WERI-Rb-1 (cell line): ENCODE measurements at regions not wholly inside any gene's neighbourhood (a gene's known extent, or its start where the extent isn't known, plus 50 kb on each side); places are given as distances from the start of the nearest gene placed in this dataset.

Experiments used
- DNase-seq: peaks from one replicate; pipeline ENCODE4 v3.0.0-alpha.2; 2020
- H3K27ac ChIP-seq: fragments of 250-450 bp; sonication (Bioruptor Pico); 2 replicates; pipeline ENCODE4 v1.5.1; 2020; ENCODE audit warnings: mild to moderate bottlenecking, moderate library complexity
- H3K27me3 ChIP-seq: fragments of 250-450 bp; sonication (Bioruptor Pico); 2 replicates; pipeline ENCODE4 v1.5.1; 2021; ENCODE audit warnings: mild to moderate bottlenecking, low read depth, moderate library complexity; ENCODE audit not compliant: insufficient read depth, severe bottlenecking
- H3K36me3 ChIP-seq: fragments of 250-450 bp; sonication (Bioruptor Pico); 2 replicates; pipeline ENCODE4 v1.5.1; 2020; ENCODE audit warnings: mild to moderate bottlenecking, moderate library complexity
- H3K4me3 ChIP-seq: 2 replicates; pipeline ENCODE4 v1.5.1; 2011; ENCODE audit warnings: low read depth, mild to moderate bottlenecking, control low read depth, low read length
- H3K9me3 ChIP-seq: fragments of 250-450 bp; sonication (Bioruptor Pico); 2 replicates; pipeline ENCODE4 v1.5.1; 2021; ENCODE audit warnings: mild to moderate bottlenecking, moderate library complexity; ENCODE audit not compliant: severe bottlenecking
- TF ChIP-seq, protein P1 (sequence below): IDR thresholded peaks from 2 replicates; pipeline ENCODE4 v1.5.1; 2011; ENCODE audit warnings: low read depth, mild to moderate bottlenecking, control low read depth, inconsistent platforms, low read length

DNA sequence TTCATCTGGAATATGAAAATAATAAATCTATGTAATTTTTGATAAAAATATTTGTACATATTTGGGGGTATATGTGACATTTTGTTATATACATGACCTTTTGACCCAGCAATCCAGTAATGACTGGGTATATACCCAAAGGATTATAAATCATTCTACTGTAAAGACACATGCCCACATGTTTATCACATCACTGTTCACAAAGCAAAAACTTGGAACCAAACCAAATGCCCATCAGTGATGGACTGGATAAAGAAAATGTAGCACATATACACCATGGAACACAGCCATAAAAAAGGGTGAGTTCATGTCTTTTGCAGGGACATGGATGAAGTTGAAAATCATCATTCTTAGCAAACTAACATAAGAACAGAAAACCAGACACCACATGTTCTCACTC lies 472.1 kb upstream of the DDX18 start:
- Histone ChIP-seq H3K4me3 (no peak overlapping the region), H3K27me3 (peaks cover 50% of the 10 kb centered on the region), H3K27ac (no peak overlapping the region), H3K36me3 (no peaks in the 10 kb centered on the region), H3K9me3 (no peaks in the 10 kb centered on the region)
- DNase-seq, result no peak
- TF ChIP-seq, protein P1, sequence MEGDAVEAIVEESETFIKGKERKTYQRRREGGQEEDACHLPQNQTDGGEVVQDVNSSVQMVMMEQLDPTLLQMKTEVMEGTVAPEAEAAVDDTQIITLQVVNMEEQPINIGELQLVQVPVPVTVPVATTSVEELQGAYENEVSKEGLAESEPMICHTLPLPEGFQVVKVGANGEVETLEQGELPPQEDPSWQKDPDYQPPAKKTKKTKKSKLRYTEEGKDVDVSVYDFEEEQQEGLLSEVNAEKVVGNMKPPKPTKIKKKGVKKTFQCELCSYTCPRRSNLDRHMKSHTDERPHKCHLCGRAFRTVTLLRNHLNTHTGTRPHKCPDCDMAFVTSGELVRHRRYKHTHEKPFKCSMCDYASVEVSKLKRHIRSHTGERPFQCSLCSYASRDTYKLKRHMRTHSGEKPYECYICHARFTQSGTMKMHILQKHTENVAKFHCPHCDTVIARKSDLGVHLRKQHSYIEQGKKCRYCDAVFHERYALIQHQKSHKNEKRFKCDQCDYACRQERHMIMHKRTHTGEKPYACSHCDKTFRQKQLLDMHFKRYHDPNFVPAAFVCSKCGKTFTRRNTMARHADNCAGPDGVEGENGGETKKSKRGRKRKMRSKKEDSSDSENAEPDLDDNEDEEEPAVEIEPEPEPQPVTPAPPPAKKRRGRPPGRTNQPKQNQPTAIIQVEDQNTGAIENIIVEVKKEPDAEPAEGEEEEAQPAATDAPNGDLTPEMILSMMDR, result no peak

DNA sequence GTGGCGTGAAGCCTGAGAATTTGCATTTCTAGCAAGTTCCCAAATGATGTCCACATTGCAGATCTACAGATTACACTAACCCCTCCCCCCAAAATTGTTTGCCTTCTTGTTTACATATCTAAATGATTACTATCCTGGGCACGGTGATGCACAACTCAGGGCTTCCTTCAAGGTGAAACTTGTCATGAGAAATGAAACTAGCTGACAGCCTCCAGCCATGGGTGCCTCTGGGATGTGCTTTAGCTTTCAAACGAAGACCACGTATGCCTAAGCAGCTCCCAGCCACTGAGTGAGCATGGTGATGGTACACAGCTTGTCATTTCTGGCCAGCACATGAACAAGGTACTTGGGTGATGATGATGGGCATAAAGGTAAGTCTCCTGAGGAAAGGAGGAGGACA lies 464.8 kb upstream of the DDX18 start:
- Histone ChIP-seq H3K4me3 (no peak overlapping the region), H3K27me3 (peaks cover 73% of the 10 kb centered on the region), H3K36me3 (no peaks in the 10 kb centered on the region), H3K27ac (no peak overlapping the region), H3K9me3 (no peaks in the 10 kb centered on the region)
- DNase-seq, result no peak
- TF ChIP-seq, protein P1, result no peak

DNA sequence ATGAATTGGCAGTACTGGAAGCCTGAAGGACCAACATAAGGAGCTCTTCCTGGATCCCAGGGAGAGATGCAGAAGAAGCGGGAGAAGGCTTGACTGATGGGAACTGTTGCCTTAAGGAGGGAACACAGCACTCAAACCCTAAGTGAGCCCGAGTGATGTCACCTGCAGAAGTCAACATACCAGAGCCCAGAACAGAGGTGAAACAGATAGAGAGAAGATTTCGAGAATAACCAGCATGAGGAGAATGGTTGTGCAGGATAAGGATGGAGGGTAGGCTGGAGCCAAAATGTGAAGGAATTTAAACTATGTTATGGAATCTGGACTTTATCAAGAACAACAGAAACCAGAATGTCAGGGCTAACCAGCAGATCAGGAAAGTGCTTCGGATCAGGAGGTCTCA lies 463.1 kb upstream of the DDX18 start:
- no peak overlapping the region for H3K4me3 ChIP-seq
- no peaks in the 10 kb centered on the region for H3K36me3 ChIP-seq
- no peaks in the 10 kb centered on the region for H3K9me3 ChIP-seq
- TF ChIP-seq, protein P1, result no peak
- H3K27ac ChIP-seq, result no peak overlapping the region
- DNase-seq, result no peak
- peaks cover 78% of the 10 kb centered on the region for H3K27me3 ChIP-seq

DNA sequence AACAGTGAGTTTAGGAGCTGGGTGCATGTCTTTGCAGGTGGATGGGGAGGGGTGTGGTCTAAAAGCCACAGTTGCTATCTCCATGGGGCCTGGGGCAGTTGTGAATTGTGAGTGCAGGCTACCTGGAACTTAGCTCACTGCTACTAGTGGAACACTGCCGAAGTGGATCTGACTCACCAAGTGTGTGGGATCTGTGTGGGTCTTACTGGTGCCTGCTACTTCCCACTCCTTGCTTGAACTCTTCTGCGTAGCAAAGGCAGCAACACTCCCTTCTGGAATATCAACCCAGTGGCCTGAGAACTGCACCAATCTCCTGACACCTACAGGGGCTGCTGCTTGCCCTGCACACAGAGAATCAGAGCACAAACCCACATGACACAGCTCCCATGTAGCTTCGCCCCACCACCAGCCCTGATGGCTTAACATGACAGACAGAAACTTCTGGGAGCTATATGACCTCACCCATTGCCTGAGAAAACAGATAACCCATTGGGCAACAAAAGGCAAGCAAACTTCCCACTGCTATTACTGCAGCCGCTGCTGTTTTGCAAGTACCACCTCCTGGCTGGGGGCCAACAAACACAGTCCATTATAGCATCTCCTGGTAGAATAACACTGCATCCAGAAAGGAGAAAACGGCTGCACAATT lies 455.1 kb upstream of the DDX18 start:
- peaks cover 40% of the 10 kb centered on the region for H3K27me3 ChIP-seq
- H3K36me3 ChIP-seq, result no peaks in the 10 kb centered on the region
- TF ChIP-seq, protein P1, result no peak
- H3K9me3 ChIP-seq, result no peaks in the 10 kb centered on the region
- no peak for DNase-seq
- no peak overlapping the region for H3K4me3 ChIP-seq
- no peak overlapping the region for H3K27ac ChIP-seq

DNA sequence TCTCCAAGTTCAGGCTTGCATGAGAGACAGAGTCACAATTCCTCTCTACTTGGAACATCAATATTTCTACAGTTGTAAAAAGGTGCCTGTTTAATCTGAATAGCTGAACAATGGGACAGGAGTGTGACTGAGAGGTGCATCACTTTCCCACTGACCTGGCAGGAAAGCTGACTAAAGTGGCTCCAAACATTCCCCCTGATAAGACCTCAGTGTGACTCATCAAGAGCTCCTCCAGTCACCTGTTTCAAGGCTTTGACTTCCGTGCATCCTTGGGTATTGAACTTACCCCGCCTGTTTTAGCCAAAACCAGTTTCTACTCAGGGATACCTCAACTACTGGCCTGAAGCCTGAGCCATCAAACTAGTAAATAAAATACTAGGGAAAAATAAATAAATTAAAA lies 453.9 kb upstream of the DDX18 start:
- Histone ChIP-seq H3K27me3 (peaks cover 28% of the 10 kb centered on the region), H3K4me3 (no peak overlapping the region), H3K27ac (no peak overlapping the region), H3K9me3 (no peaks in the 10 kb centered on the region), H3K36me3 (no peaks in the 10 kb centered on the region)
- DNase-seq, result no peak
- TF ChIP-seq, protein P1, result no peak

DNA sequence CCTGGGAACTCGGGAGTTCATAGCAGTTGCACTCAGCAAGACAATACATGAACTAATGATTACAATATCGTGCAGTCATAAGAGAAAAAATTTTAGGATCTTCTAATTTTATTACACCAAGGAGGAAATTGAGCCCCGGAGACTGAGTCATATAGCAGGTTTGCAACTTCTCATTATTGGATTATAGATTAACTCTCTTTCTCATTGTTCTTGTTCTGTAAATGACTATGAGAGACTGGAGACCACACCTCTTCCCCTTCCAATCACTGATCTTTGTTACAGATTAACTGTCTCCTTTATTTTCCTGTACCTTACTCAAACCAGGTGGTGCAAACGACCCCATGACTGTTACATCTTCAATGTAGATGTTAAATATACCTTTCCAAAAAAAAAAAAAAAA lies 435.8 kb upstream of the DDX18 start:
- no peak for DNase-seq
- H3K27me3 ChIP-seq, result peaks cover 50% of the 10 kb centered on the region
- no peaks in the 10 kb centered on the region for H3K9me3 ChIP-seq
- TF ChIP-seq, protein P1, result no peak
- no peaks in the 10 kb centered on the region for H3K36me3 ChIP-seq
- H3K27ac ChIP-seq, result no peak overlapping the region
- no peak overlapping the region for H3K4me3 ChIP-seq
